ENCODE measurements at regions not wholly inside any gene's neighbourhood (a gene's known extent, or its start where the extent isn't known, plus 50 kb on each side); places are given as distances from the start of the nearest gene placed in this dataset.
"Not testable (repeated sequence)": the region's sequence is repeated elsewhere in the genome, so short reads cannot be mapped to it uniquely, and the experiment has no call there.

GRCh38 chr13:46495066-46495465 is 57.9 kb upstream of the LRCH1 start:
- Histone ChIP-seq H3K9me2 (ENCODE audit: insufficient read depth, low read length) (no peaks in the 10 kb centered on the region), H3K9me3 (ENCODE audit: low read length) (no peaks in the 10 kb centered on the region), H3K27ac (ENCODE audit: low read depth, low read length, poor library complexity, severe bottlenecking) (no peak overlapping the region), H2AFZ (ENCODE audit: low read length) (no peak overlapping the region), H4K20me1 (ENCODE audit: insufficient read depth, low read length) (no peaks in the 10 kb centered on the region), H3K4me3 (ENCODE audit: low read depth, low read length, poor library complexity, severe bottlenecking) (no peak overlapping the region), H3K36me3 (ENCODE audit: insufficient read depth, low read length) (no peaks in the 10 kb centered on the region), H3K79me2 (ENCODE audit: insufficient read depth, low read depth, low read length) (no peaks in the 10 kb centered on the region), H3K4me1 (ENCODE audit: insufficient read depth, low read length, poor library complexity, severe bottlenecking) (no peaks in the 10 kb centered on the region), H3K4me2 (ENCODE audit: low read length) (no peak overlapping the region)
- POLR2A ChIA-PET, result interaction anchor here (0.5 to 1.4 kb wide), 3 partner anchors 134 to 298 kb away, joined by 3 to 7 read pairs (median 4); no protein-coding TSS in a partner anchor
- BruUV-seq (replicated peaks), result no TSS peak
- intact Hi-C loops (cut with micrococcal nuclease; ENCODE audit: unreplicated experiment), result no loop called here
- CTCF ChIA-PET (ENCODE audit: unreplicated experiment), result no interaction called here
- no peak for DNase-seq (ENCODE audit: low spot score)
- TF ChIP-seq EZH2phosphoT487 (IDR thresholded peaks at IDR 0.05; ENCODE audit: borderline replicate concordance, low read depth, low read length), result no peak
- TF ChIP-seq CTCF (conservative IDR thresholded peaks at IDR 0.05; ENCODE audit: low read length), result no peak

- peak; percentile 63 for DNase-seq (ENCODE audit: low spot score)
- ChIA-PET POLR2A (no interaction called here), CTCF (ENCODE audit: unreplicated experiment) (no interaction called here)
- H4K20me1 ChIP-seq (ENCODE audit: insufficient read depth, low read length), result no peaks in the 10 kb centered on the region
- peak overlapping the region; percentile 1; the same call in 1 of the 2 replicates for H2AFZ ChIP-seq (ENCODE audit: low read length)
- H3K9me2 ChIP-seq (ENCODE audit: insufficient read depth, low read length), result no peaks in the 10 kb centered on the region
- no peak overlapping the region for H3K4me3 ChIP-seq (ENCODE audit: low read depth, low read length, poor library complexity, severe bottlenecking)
- BruUV-seq (replicated peaks), result no TSS peak
- H3K4me2 ChIP-seq (ENCODE audit: low read length), result no peak overlapping the region
- H3K79me2 ChIP-seq (ENCODE audit: insufficient read depth, low read depth, low read length), result no peaks in the 10 kb centered on the region
- H3K27ac ChIP-seq (ENCODE audit: low read depth, low read length, poor library complexity, severe bottlenecking), result no peak overlapping the region
- H3K9me3 ChIP-seq (ENCODE audit: low read length), result no peaks in the 10 kb centered on the region
- no peaks in the 10 kb centered on the region for H3K4me1 ChIP-seq (ENCODE audit: insufficient read depth, low read length, poor library complexity, severe bottlenecking)
- TF ChIP-seq EZH2phosphoT487 (IDR thresholded peaks at IDR 0.05; ENCODE audit: borderline replicate concordance, low read depth, low read length) (no peak), CTCF (conservative IDR thresholded peaks at IDR 0.05; ENCODE audit: low read length) (peak; percentile 97)
- H3K36me3 ChIP-seq (ENCODE audit: insufficient read depth, low read length), result no peaks in the 10 kb centered on the region
- intact Hi-C loops (cut with micrococcal nuclease; ENCODE audit: unreplicated experiment), result loop anchor here (1.0 to 5.0 kb wide), 3 partner anchors 54 to 272 kb away; no protein-coding TSS in a partner anchor
Measured at GRCh38 chr13:46492946-46493345, 60.0 kb upstream of the LRCH1 start.

GRCh38 chr13:46491641-46492040 is 61.3 kb upstream of the LRCH1 start:
- no TSS peak for BruUV-seq (replicated peaks)
- no peak overlapping the region for H3K4me3 ChIP-seq (ENCODE audit: low read depth, low read length, poor library complexity, severe bottlenecking)
- no peaks in the 10 kb centered on the region for H3K9me3 ChIP-seq (ENCODE audit: low read length)
- H2AFZ ChIP-seq (ENCODE audit: low read length), result peak overlapping the region; percentile 33; the same call in 1 of the 2 replicates
- ChIA-PET POLR2A (no interaction called here), CTCF (ENCODE audit: unreplicated experiment) (no interaction called here)
- TF ChIP-seq EZH2phosphoT487 (IDR thresholded peaks at IDR 0.05; ENCODE audit: borderline replicate concordance, low read depth, low read length), result no peak
- H3K4me2 ChIP-seq (ENCODE audit: low read length), result no peak overlapping the region
- intact Hi-C loops (cut with micrococcal nuclease; ENCODE audit: unreplicated experiment), result loop anchor here (2.0 to 5.0 kb wide), 2 partner anchors 56 to 273 kb away; no protein-coding TSS in a partner anchor
- H3K4me1 ChIP-seq (ENCODE audit: insufficient read depth, low read length, poor library complexity, severe bottlenecking), result no peaks in the 10 kb centered on the region
- no peak for DNase-seq (ENCODE audit: low spot score)
- H3K27ac ChIP-seq (ENCODE audit: low read depth, low read length, poor library complexity, severe bottlenecking), result no peak overlapping the region
- H3K36me3 ChIP-seq (ENCODE audit: insufficient read depth, low read length), result no peaks in the 10 kb centered on the region
- H4K20me1 ChIP-seq (ENCODE audit: insufficient read depth, low read length), result no peaks in the 10 kb centered on the region
- H3K79me2 ChIP-seq (ENCODE audit: insufficient read depth, low read depth, low read length), result no peaks in the 10 kb centered on the region
- H3K9me2 ChIP-seq (ENCODE audit: insufficient read depth, low read length), result no peaks in the 10 kb centered on the region

- intact Hi-C loops (cut with micrococcal nuclease; ENCODE audit: unreplicated experiment), result loop anchor here (5.0 kb wide), 1 partner anchor 57 kb away; no protein-coding TSS in a partner anchor
- H3K36me3 ChIP-seq (ENCODE audit: insufficient read depth, low read length); H4K20me1 ChIP-seq (ENCODE audit: insufficient read depth, low read length); H3K27ac ChIP-seq (ENCODE audit: low read depth, low read length, poor library complexity, severe bottlenecking); H3K4me3 ChIP-seq (ENCODE audit: low read depth, low read length, poor library complexity, severe bottlenecking); H3K9me3 ChIP-seq (ENCODE audit: low read length); BruUV-seq (replicated peaks); H3K4me2 ChIP-seq (ENCODE audit: low read length); DNase-seq (ENCODE audit: low spot score); POLR2A ChIA-PET; H2AFZ ChIP-seq (ENCODE audit: low read length); H3K4me1 ChIP-seq (ENCODE audit: insufficient read depth, low read length, poor library complexity, severe bottlenecking); H3K9me2 ChIP-seq (ENCODE audit: insufficient read depth, low read length); H3K79me2 ChIP-seq (ENCODE audit: insufficient read depth, low read depth, low read length): not testable (repeated sequence)
- CTCF ChIA-PET (ENCODE audit: unreplicated experiment), result interaction anchor here (0.6 kb wide), 2 partner anchors 212 to 1514 kb away, joined by 3 read pairs; no protein-coding TSS in a partner anchor
Measured at GRCh38 chr13:46490713-46491112, 62.3 kb upstream of the LRCH1 start.

Measured in OCI-LY7 (cell line).